DND-41 (cell line): ENCODE measurements at regions not wholly inside any gene's neighbourhood (a gene's known extent, or its start where the extent isn't known, plus 50 kb on each side); places are given as distances from the start of the nearest gene placed in this dataset.

ENCODE experiments used
- ATAC-seq: fragments of 200-7000 bp; cut with Tn5 transposase; 3 replicates; pipeline ENCODE4 v1.9.1; 2021; ENCODE audit warnings: low read depth; ENCODE audit not compliant: insufficient read depth
- DNase-seq: peaks from one replicate; pipeline ENCODE4 v3.0.0-alpha.2; 2020
- H2AFZ ChIP-seq: 2 replicates; pipeline ENCODE4 v1.6.0; 2012; ENCODE audit warnings: low read depth, low read length
- H3K27ac ChIP-seq: 2 replicates; pipeline ENCODE4 v1.5.1; 2012; ENCODE audit warnings: low read length, inconsistent platforms
- H3K27me3 ChIP-seq: fragments of 200-600 bp; sonication (generic); 2 replicates; pipeline ENCODE4 v1.6.0; 2012; ENCODE audit warnings: low read length, mild to moderate bottlenecking, inconsistent platforms; ENCODE audit not compliant: insufficient read depth, poor library complexity
- H3K36me3 ChIP-seq: 2 replicates; pipeline ENCODE4 v1.5.1; 2012; ENCODE audit warnings: low read length, inconsistent platforms; ENCODE audit not compliant: insufficient read depth
- H3K4me1 ChIP-seq: 2 replicates; pipeline ENCODE4 v1.5.1; 2012; ENCODE audit warnings: mild to moderate bottlenecking, low read length; ENCODE audit not compliant: insufficient read depth
- H3K4me2 ChIP-seq: 2 replicates; pipeline ENCODE4 v1.6.0; 2012; ENCODE audit warnings: mild to moderate bottlenecking, moderate library complexity, low read length, inconsistent platforms; ENCODE audit not compliant: insufficient read depth
- H3K4me3 ChIP-seq, 2 experiments: fragments of 200-600 bp in 1 of 2; shearing (Covaris generic) in 1 of 2; 2 replicates each; pipeline ENCODE4 v1.5.1; 2012 to 2016; ENCODE audit warnings: inconsistent platforms in 2 of 2, low read length in 2 of 2, mild to moderate bottlenecking in 2 of 2, low read depth in 1 of 2, moderate library complexity in 1 of 2
- H3K79me2 ChIP-seq: 2 replicates; pipeline ENCODE4 v1.6.0; 2012; ENCODE audit warnings: low read length, inconsistent platforms; ENCODE audit not compliant: insufficient read depth
- H3K9ac ChIP-seq: 2 replicates; pipeline ENCODE4 v1.6.0; 2012; ENCODE audit warnings: low read depth, mild to moderate bottlenecking, inconsistent platforms, low read length, moderate library complexity
- H3K9me3 ChIP-seq: 2 replicates; pipeline ENCODE4 v1.5.1; 2012; ENCODE audit warnings: low read length, moderate library complexity, mild to moderate bottlenecking, inconsistent platforms; ENCODE audit not compliant: insufficient read depth, severe bottlenecking
- H4K20me1 ChIP-seq: 2 replicates; pipeline ENCODE4 v1.6.0; 2012; ENCODE audit warnings: low read length; ENCODE audit not compliant: insufficient read depth
- CTCF ChIP-seq: IDR thresholded peaks from 2 replicates; pipeline ENCODE4 v1.5.1; 2012; ENCODE audit warnings: borderline replicate concordance, low read length, moderate library complexity, mild to moderate bottlenecking; ENCODE audit not compliant: poor library complexity, severe bottlenecking; ENCODE audit errors: extremely low read depth
- EZH2 ChIP-seq: IDR thresholded peaks from 3 replicates; pipeline ENCODE4 v1.6.1; 2012; ENCODE audit warnings: borderline replicate concordance, low read depth, mild to moderate bottlenecking, moderate library complexity, low read length, inconsistent platforms; ENCODE audit not compliant: severe bottlenecking

DNA sequence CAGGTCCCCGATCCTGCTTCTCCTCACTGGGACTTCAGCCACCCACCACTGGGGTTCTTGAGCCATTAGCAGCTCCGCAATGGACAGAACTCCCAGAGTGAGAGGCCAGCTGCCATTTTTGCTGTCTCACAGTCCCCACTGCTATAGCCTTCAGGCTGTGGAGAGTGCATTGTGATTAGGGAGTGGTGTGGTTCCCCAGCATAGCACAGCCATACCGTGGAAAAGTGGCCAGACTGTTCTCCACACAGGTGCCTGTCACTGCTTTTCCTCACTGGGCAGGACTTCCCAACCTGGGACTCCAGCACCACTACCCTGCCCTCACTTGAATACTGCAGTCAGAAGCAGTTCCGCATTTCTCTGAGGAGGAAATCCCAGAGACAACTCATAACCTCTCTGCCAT lies 270.3 kb upstream of the DCBLD2 start:
- Histone ChIP-seq H4K20me1 (no peaks in the 10 kb centered on the region), H3K4me2 (no peak overlapping the region), H2AFZ (no peak overlapping the region), H3K4me3 (no peak overlapping the region), H3K79me2 (no peaks in the 10 kb centered on the region), H3K27me3 (no peaks in the 10 kb centered on the region), H3K9ac (no peak overlapping the region), H3K36me3 (no peaks in the 10 kb centered on the region), H3K4me1 (no peaks in the 10 kb centered on the region), H3K27ac (no peak overlapping the region), H3K9me3 (no peaks in the 10 kb centered on the region)
- ATAC-seq (0 out of 3 replicates have a peak, but pooled peaks have one; percentile 9), DNase-seq (no peak)
- TF ChIP-seq CTCF (no peak), EZH2 (no peak)

DNA sequence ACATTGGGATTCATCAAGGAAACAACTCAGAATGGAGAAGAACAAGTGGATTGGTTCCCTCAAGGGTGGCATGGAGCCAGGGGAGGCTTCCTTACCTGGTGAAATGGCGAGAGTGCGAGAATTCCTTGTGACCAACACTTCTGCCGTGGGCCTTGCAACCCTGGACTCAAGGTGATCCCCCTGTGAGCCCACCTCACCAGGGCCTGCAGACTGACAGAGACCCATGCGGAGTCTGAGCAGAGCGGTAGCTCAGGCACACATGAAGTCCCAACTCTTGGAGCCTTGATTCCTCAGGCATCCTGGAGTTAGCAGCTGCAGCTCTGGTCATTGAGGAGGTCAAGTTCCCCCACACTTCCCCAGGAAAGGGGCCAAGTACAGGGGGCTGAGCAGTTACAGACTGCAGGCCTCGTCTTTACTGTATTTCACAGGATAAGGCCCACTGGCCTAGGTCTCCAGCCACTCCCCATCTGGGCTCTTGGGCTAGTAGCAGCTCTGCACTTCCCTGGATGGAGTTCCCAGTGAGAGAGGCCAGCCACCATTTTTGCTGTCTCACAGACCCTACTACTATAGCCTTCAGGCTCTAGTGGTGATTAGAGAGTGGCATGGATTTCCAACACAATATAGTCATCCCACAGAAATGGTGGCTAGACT lies 269.5 kb upstream of the DCBLD2 start:
- Histone ChIP-seq H4K20me1 (no peaks in the 10 kb centered on the region), H3K9me3 (no peaks in the 10 kb centered on the region), H3K4me3 (no peak overlapping the region), H3K27me3 (no peaks in the 10 kb centered on the region), H2AFZ (no peak overlapping the region), H3K4me1 (no peaks in the 10 kb centered on the region), H3K9ac (no peak overlapping the region), H3K4me2 (no peak overlapping the region), H3K79me2 (no peaks in the 10 kb centered on the region), H3K36me3 (no peaks in the 10 kb centered on the region), H3K27ac (no peak overlapping the region)
- TF ChIP-seq EZH2 (no peak), CTCF (no peak)
- DNase-seq, result no peak
- ATAC-seq, result no peak

DNA sequence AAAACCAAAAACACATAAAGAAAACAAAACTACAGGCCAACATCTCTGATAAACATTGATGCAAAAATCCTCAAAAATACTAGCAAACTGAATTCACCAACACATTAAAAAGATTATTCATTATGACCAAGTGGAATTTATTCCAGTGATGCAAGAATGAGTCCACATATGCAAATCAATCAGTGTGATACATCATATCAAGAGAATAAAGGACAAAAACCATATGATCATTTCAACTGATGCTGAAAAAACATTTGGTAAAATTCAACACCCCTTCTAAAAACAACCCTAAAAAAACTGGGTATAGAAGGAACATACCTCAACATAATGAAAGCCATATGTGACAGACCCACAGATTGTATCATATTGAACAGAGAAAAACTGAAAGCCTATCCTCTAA lies 265.6 kb upstream of the DCBLD2 start:
- no peak overlapping the region for H3K9ac ChIP-seq
- no peaks in the 10 kb centered on the region for H3K27me3 ChIP-seq
- no peaks in the 10 kb centered on the region for H3K79me2 ChIP-seq
- H3K36me3 ChIP-seq, result no peaks in the 10 kb centered on the region
- H3K27ac ChIP-seq, result no peak overlapping the region
- no peaks in the 10 kb centered on the region for H3K9me3 ChIP-seq
- H4K20me1 ChIP-seq, result no peaks in the 10 kb centered on the region
- H3K4me1 ChIP-seq, result no peaks in the 10 kb centered on the region
- TF ChIP-seq EZH2, result no peak
- TF ChIP-seq CTCF, result no peak
- DNase-seq (no peak), ATAC-seq (no peak)
- no peak overlapping the region for H3K4me2 ChIP-seq
- no peak overlapping the region for H3K4me3 ChIP-seq
- no peak overlapping the region for H2AFZ ChIP-seq

DNA sequence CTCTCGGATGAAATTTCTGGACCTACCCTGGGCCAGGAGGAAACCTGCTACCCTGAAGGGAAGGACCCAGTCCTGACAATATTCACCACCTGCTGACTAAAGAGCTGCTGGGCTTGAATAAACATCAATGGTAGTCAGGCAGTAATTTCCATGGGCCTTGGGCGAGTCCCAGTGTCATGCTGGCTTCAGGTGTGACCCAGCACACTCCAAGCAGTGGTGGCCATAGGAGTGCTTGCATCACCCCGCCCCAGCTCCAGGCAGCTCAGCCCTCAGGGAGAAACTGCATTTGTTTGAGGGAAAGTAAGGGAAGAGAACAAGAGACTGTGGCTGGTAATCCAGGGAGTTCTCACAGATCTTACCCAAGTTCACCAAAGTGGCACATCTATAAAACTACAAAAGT lies 261.8 kb upstream of the DCBLD2 start:
- TF ChIP-seq CTCF, result no peak
- TF ChIP-seq EZH2, result no peak
- H3K79me2 ChIP-seq, result no peaks in the 10 kb centered on the region
- no peak overlapping the region for H3K27ac ChIP-seq
- no peaks in the 10 kb centered on the region for H4K20me1 ChIP-seq
- H3K9me3 ChIP-seq, result peaks cover 14% of the 10 kb centered on the region
- ATAC-seq (no peak), DNase-seq (no peak)
- no peak overlapping the region for H3K4me2 ChIP-seq
- no peak overlapping the region for H2AFZ ChIP-seq
- no peaks in the 10 kb centered on the region for H3K27me3 ChIP-seq
- H3K9ac ChIP-seq, result no peak overlapping the region
- no peaks in the 10 kb centered on the region for H3K36me3 ChIP-seq
- no peak overlapping the region for H3K4me3 ChIP-seq
- no peaks in the 10 kb centered on the region for H3K4me1 ChIP-seq
